Pancreas (tissue), 10 donors: ENCODE measurements at regions not wholly inside any gene's neighbourhood (a gene's known extent, or its start where the extent isn't known, plus 50 kb on each side); places are given as distances from the start of the nearest gene placed in this dataset.

ENCODE experiments used
- ATAC-seq, 4 donors: fragments of 200-7000 bp; cut with Tn5 transposase; one replicate each; pipeline versions ENCODE4 v1.8.0 to v1.9.1; 2020; ENCODE audit warnings: mild to moderate bottlenecking in 4 of 4, moderate library complexity in 4 of 4
- DNase-seq, 6 donors: peaks; one replicate each; pipeline ENCODE4 v3.0.0-alpha.2; 2020
- FAIRE-seq: peaks from 2 replicates; lab custom pipeline; 2012; peaks lifted over from hg19 to GRCh38; lab: Jason Lieb, UNC
- H3K27ac ChIP-seq, 4 donors: fragments of 200-600 bp; sonication (generic); 1 replicate in 3 of 4; 2 replicates in 1 of 4; pipeline versions ENCODE4 v1.5.0 to v1.8.0; 2020
- H3K27me3 ChIP-seq, 4 donors: fragments of 200-600 bp; one replicate each; pipeline ENCODE4 v1.8.0; 2021
- H3K36me3 ChIP-seq, 3 donors: fragments of 200-600 bp; sonication (generic) in 1 of 3; one replicate each; pipeline versions ENCODE4 v1.5.0 to v1.8.0; 2020 to 2021
- H3K4me1 ChIP-seq, 3 donors: fragments of 200-600 bp; one replicate each; pipeline ENCODE4 v1.8.0; 2021
- H3K4me3 ChIP-seq, 4 donors: fragments of 200-600 bp; sonication (generic) in 2 of 4; one replicate each; pipeline versions ENCODE4 v1.5.0 to v1.8.0; 2020 to 2021
- H3K9me3 ChIP-seq, 4 donors: fragments of 200-600 bp; one replicate each; pipeline ENCODE4 v1.8.0; 2021
- WGBS, 2 donors: extraction: QIAGEN DNeasy Blood & Tissue Kit; methylation state at CpG; one replicate each; pipeline ENCODE4 v1.1.7; 2013; 5-methylcytosine and 5-hydroxymethylcytosine counted together
- intact Hi-C, 3 donors: fragments of 100-400 bp; cut with DNase I; formaldehyde crosslinking; loops; one replicate each; pipeline versions ENCODE4 v1.11.1 to v1.14.2; 2022
- TF ChIP-seq, protein P1 (sequence below), 4 donors: fragments of 200-600 bp; sonication (generic) in 3 of 4; IDR thresholded peaks; one replicate each; pipeline versions ENCODE4 v1.5.0 to v1.8.0; 2021; ENCODE audit warnings: antibody characterized with exemption in 4 of 4
- donor health status: healthy with polysubstance abuse.
- donor health status: DM: no; HTN: no; CAD: no; lungs with moderate emphysema.
- donor health status: DM: no; HTN: no; CAD: no.
- donor health status: control.
- donor health status: control.
- donor health status: Bipolar disorder and iron deficiency.
- donor health status: DM: yes; HTN: yes; CAD: no.
- donor health status: DM: no; HTN: no; CAD: no.
- donor health status: DM: no; HTN: no; CAD: no.
- donor health status: DM: yes; HTN: yes; CAD: no.

DNA sequence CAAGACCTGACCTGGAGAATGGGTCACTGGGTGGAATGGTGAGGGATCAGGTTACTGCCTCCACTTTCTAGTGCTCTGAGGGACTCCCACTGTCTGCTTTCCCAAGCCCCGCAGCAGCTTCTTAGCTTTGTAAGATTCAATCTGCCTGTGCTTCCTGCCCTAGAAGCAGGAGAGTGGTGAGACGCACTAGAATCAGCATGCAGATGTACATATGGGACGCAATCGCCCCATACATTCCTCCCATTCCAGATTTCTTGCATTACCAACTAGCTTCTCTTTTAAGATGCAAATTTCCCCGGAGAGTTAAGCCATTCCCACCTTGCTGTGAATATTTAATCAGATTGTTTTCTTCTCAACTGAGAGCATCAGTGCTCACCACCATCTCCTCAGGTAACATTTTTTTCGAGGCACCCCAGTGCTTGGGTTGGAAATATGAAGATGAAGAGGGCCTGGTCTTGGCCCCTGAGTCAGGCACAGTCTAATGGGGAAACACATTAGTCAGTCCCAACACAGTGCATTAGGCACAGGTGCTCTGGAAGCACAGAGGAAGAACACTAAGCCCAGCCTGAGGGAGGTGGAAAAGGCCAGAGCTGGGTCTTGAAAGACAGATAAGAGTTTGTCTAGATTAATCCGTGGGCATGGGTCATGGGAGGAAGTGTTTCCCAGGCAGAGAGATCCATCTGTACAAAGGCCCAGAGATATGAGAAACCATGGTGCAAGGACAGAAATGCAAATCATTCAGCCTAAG is 66.7 kb upstream of the PRPS1 start:
- intact Hi-C loops: no loop called here
- no peak overlapping the region for H3K27ac ChIP-seq
- no peaks in the 10 kb centered on the region for H3K27me3 ChIP-seq
- H3K4me1 ChIP-seq: no peaks in the 10 kb centered on the region
- ATAC-seq (no peak), FAIRE-seq (no peak), DNase-seq (no peak)
- no peak overlapping the region for H3K4me3 ChIP-seq
- no peaks in the 10 kb centered on the region for H3K9me3 ChIP-seq
- H3K36me3 ChIP-seq: no peaks in the 10 kb centered on the region
- TF ChIP-seq, protein P1, sequence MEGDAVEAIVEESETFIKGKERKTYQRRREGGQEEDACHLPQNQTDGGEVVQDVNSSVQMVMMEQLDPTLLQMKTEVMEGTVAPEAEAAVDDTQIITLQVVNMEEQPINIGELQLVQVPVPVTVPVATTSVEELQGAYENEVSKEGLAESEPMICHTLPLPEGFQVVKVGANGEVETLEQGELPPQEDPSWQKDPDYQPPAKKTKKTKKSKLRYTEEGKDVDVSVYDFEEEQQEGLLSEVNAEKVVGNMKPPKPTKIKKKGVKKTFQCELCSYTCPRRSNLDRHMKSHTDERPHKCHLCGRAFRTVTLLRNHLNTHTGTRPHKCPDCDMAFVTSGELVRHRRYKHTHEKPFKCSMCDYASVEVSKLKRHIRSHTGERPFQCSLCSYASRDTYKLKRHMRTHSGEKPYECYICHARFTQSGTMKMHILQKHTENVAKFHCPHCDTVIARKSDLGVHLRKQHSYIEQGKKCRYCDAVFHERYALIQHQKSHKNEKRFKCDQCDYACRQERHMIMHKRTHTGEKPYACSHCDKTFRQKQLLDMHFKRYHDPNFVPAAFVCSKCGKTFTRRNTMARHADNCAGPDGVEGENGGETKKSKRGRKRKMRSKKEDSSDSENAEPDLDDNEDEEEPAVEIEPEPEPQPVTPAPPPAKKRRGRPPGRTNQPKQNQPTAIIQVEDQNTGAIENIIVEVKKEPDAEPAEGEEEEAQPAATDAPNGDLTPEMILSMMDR (IDR thresholded peaks at IDR 0.05): no peak
- 47 to 66% methylated on average over 7 of the region's 7 CpGs for WGBS, 2 donors

DNA sequence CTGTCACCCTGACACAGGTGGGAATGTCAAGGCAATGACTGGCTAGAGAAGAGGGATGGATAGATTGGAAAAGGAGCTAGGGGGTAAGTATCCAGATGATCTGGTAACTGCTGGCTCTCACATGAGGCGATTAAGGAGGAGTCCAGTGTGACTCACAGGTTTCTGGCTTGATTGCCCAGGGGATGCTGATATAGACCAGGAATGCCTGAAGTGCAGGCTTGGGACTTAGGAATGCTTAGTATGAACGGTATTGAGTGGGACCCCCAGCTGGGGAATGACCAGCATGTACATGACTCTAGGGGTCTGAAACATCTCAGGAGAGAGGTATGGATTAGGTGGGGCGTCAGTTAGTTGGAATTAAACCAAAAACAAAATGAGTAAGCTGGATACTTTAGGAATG is 65.8 kb upstream of the PRPS1 start:
- FAIRE-seq (no peak), ATAC-seq (no peak)

DNA sequence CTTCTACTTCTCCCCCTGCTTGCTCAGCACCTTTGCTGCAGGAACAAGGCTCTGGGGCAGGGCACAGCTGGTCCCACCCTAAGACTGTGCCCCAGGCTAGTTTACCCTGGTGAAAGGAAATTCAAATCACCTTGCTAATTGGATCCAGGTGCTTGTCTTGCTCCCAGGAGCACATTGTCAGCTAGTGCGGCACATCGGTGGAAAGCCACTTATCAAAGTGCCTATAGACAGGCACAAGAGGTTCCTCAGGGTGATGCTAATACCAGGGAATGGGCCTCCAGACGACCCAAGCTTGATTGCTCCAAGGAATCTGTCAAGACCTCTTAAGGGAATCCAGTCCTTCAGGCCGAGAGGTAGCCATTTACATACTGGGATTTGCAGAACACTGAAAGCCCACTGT is 64.5 kb upstream of the PRPS1 start:
- Histone ChIP-seq H3K27me3 (no peaks in the 10 kb centered on the region), H3K4me3 (no peak overlapping the region), H3K27ac (no peak overlapping the region), H3K36me3 (no peaks in the 10 kb centered on the region), H3K4me1 (no peaks in the 10 kb centered on the region), H3K9me3 (no peaks in the 10 kb centered on the region)
- 82 to 88% methylated on average over 4 of the region's 4 CpGs for WGBS, 2 donors
- DNase-seq (no peak), ATAC-seq (no peak), FAIRE-seq (no peak)
- intact Hi-C loops: no loop called here
- TF ChIP-seq, protein P1 (IDR thresholded peaks at IDR 0.05): no peak

More for the DNA sequence above, 65.8 kb upstream of the PRPS1 start:
- Histone ChIP-seq H3K4me3 (no peak overlapping the region), H3K36me3 (no peaks in the 10 kb centered on the region), H3K27ac (no peak overlapping the region), H3K4me1 (no peaks in the 10 kb centered on the region), H3K27me3 (no peaks in the 10 kb centered on the region), H3K9me3 (no peaks in the 10 kb centered on the region)
- TF ChIP-seq, protein P1 (IDR thresholded peaks at IDR 0.05): no peak
- 56 to 75% methylated on average over 3 of the region's 3 CpGs for WGBS, 2 donors
- intact Hi-C loops: no loop called here
- no peak for DNase-seq

DNA sequence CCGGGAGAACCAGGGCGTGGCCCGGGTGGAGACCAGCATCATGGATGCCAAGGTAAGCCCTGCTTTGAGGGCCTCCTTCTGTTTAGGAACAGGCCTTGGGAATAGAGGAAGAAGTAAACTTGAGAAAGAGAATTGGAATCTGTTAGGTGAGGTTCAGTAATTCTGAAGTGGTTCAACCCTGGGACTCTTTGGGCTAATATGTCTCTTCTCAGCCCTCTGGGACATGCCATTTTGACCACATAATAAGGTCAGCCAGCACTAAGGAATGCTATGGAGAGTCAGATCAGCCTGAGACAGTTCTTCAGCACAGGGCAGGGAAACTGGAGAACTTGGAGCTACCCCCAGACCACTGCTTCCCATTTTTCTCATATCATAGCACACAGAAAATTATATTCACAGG is 63.3 kb upstream of the PRPS1 start:
- H3K9me3 ChIP-seq: no peaks in the 10 kb centered on the region
- intact Hi-C loops: no loop called here
- 86 to 97% methylated on average over 3 of the region's 3 CpGs for WGBS, 2 donors
- no peak overlapping the region for H3K27ac ChIP-seq
- FAIRE-seq (no peak), DNase-seq (no peak), ATAC-seq (no peak)
- H3K4me3 ChIP-seq: no peak overlapping the region
- TF ChIP-seq, protein P1 (IDR thresholded peaks at IDR 0.05): no peak
- no peaks in the 10 kb centered on the region for H3K36me3 ChIP-seq
- H3K4me1 ChIP-seq: no peaks in the 10 kb centered on the region
- no peaks in the 10 kb centered on the region for H3K27me3 ChIP-seq

DNA sequence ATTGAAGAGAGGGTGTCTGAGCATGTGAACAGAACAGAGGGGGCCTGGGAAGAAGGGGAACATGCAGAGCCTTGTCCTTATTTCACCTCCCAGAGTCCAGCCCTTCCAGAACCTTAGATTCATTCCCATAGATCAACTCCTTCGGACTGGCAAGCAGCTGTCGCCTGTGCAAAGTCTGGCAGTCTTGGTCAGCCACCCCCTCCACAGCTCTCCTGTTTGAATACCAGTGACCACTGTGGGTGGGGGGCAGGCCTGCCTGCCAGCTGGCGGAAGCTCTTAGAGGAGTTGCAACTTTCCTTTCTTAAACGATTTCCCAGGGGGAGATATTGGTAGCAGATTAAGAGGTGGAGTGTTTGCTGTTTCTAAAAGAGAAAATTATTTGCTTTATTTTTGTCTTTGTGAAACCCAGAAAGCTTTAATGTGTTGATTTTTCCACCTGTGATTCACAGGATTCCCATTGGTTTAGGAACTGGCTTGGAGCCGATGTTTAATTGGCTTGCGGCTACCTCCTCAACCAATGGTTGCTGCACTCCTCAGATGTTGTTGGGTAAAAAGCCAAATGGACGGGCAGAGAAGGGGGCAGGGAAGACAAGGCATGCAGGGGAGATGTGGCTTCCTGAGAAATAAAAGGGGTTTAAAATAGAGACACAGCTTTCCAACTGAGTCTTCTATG is 62.2 kb upstream of the PRPS1 start:
- Histone ChIP-seq H3K4me3 (no peak overlapping the region), H3K27me3 (no peaks in the 10 kb centered on the region), H3K36me3 (no peaks in the 10 kb centered on the region), H3K9me3 (no peaks in the 10 kb centered on the region), H3K27ac (peak overlapping the region in 2 of 4 donors; percentile 30 to 55), H3K4me1 (no peaks in the 10 kb centered on the region)
- intact Hi-C loops: no loop called here
- FAIRE-seq (no peak), ATAC-seq (peak; percentile 88 to 97 (median 95)), DNase-seq (peak in 4 of 6 donors; percentile 30 to 51 (median 42))
- TF ChIP-seq, protein P1 (IDR thresholded peaks at IDR 0.05): no peak
- 15 to 41% methylated on average over 7 of the region's 7 CpGs for WGBS, 2 donors
